GM12872 (cell line): ENCODE measurements at regions not wholly inside any gene's neighbourhood (a gene's known extent, or its start where the extent isn't known, plus 50 kb on each side); places are given as distances from the start of the nearest gene placed in this dataset.

Experiments
- CTCF ChIP-seq: IDR thresholded peaks from 3 replicates; pipeline ENCODE4 v1.5.1; 2011; ENCODE audit warnings: low read depth, mild to moderate bottlenecking, low read length, moderate library complexity; ENCODE audit not compliant: insufficient read depth

GRCh38 chr14:81584495-81584894 lies 50.8 kb upstream of the SEL1L start:
- TF ChIP-seq CTCF, result no peak

GRCh38 chr14:81589381-81590065 lies 55.9 kb upstream of the SEL1L start:
- no peak for TF ChIP-seq CTCF

- no peak for TF ChIP-seq CTCF
These were observed 57.6 kb upstream of the SEL1L start for GRCh38 chr14:81591266-81591665.

- TF ChIP-seq CTCF, result no peak
These were observed 60.4 kb upstream of the SEL1L start for GRCh38 chr14:81594012-81594411.

GRCh38 chr14:81605660-81606059 lies 72.0 kb upstream of the SEL1L start:
- TF ChIP-seq CTCF, result no peak

GRCh38 chr14:81613341-81614045 lies 79.8 kb upstream of the SEL1L start:
- no peak for TF ChIP-seq CTCF

GRCh38 chr14:81618695-81619094 lies 85.0 kb upstream of the SEL1L start:
- TF ChIP-seq CTCF, result no peak
